ENCODE measurements at regions not wholly inside any gene's neighbourhood (a gene's known extent, or its start where the extent isn't known, plus 50 kb on each side); places are given as distances from the start of the nearest gene placed in this dataset.

- ChIA-PET POLR2A (no interaction called here), CTCF (no interaction called here)
Measured at GRCh38 chr13:106110241-106110855, 425.1 kb downstream of the EFNB2 start.

GRCh38 chr13:106109391-106109791 is 426.1 kb downstream of the EFNB2 start:
- no peak for DNase-seq (ENCODE audit: extremely low spot score)
- ChIA-PET CTCF (no interaction called here), POLR2A (no interaction called here)
- no peak for TF ChIP-seq CTCF (IDR thresholded peaks at IDR 0.05; ENCODE audit: control extremely low read depth, extremely low read depth, low read depth, missing control alignments)

More at GRCh38 chr13:106110241-106110855, 425.1 kb downstream of the EFNB2 start:
- TF ChIP-seq CTCF (IDR thresholded peaks at IDR 0.05; ENCODE audit: control extremely low read depth, extremely low read depth, low read depth, missing control alignments), result no peak
- no peak for DNase-seq (ENCODE audit: extremely low spot score)

GRCh38 chr13:106108346-106108745 is 427.1 kb downstream of the EFNB2 start:
- DNase-seq (ENCODE audit: extremely low spot score), result no peak
- POLR2A ChIA-PET, result no interaction called here
- TF ChIP-seq CTCF (IDR thresholded peaks at IDR 0.05; ENCODE audit: control extremely low read depth, extremely low read depth, low read depth, missing control alignments), result no peak
- CTCF ChIA-PET, result no interaction called here

- ChIA-PET POLR2A (no interaction called here), CTCF (interaction anchor here (1.8 kb wide), 1 partner anchor 23 kb away, joined by 5 read pairs; no protein-coding TSS in a partner anchor)
- TF ChIP-seq CTCF (IDR thresholded peaks at IDR 0.05; ENCODE audit: control extremely low read depth, extremely low read depth, low read depth, missing control alignments), result no peak
- no peak for DNase-seq (ENCODE audit: extremely low spot score)
Measured at GRCh38 chr13:106107061-106107460, 428.4 kb downstream of the EFNB2 start.

- no peak for DNase-seq (ENCODE audit: extremely low spot score)
- no peak for TF ChIP-seq CTCF (IDR thresholded peaks at IDR 0.05; ENCODE audit: control extremely low read depth, extremely low read depth, low read depth, missing control alignments)
- CTCF ChIA-PET, result no interaction called here
- POLR2A ChIA-PET, result no interaction called here
Measured at GRCh38 chr13:106105153-106105552, 430.3 kb downstream of the EFNB2 start.

- no peak for TF ChIP-seq CTCF (IDR thresholded peaks at IDR 0.05; ENCODE audit: control extremely low read depth, extremely low read depth, low read depth, missing control alignments)
- ChIA-PET CTCF (interaction anchor here (0.9 kb wide), 1 partner anchor 10 kb away, joined by 3 read pairs; no protein-coding TSS in a partner anchor), POLR2A (no interaction called here)
- no peak for DNase-seq (ENCODE audit: extremely low spot score)
Measured at GRCh38 chr13:106104281-106104901, 431.1 kb downstream of the EFNB2 start.
